Endothelial cell of umbilical vein (primary cell): ENCODE measurements at regions not wholly inside any gene's neighbourhood (a gene's known extent, or its start where the extent isn't known, plus 50 kb on each side); places are given as distances from the start of the nearest gene placed in this dataset.

Experiments
- BruUV-seq: library from RNA; stranded (reverse); fragments of 400-500 nt; replicated peaks from 2 replicates; lab custom pipeline; 2021; lab: Mats Ljungman, UMichigan
- CTCF ChIA-PET: fragments of 300-600, 350-600 bp; sonication (Branson Sonifier 250); formaldehyde crosslinking; loops from one replicate; lab custom pipeline; 2021; ENCODE audit warnings: antibody characterized with exemption, inconsistent platforms; lab: Charles Lee
- POLR2A ChIA-PET: fragments of 300-600, 350-600 bp; sonication (Branson Sonifier 250); formaldehyde crosslinking; loops from one replicate; lab custom pipeline; 2021; ENCODE audit warnings: antibody characterized with exemption, inconsistent platforms; lab: Charles Lee
- DNase-seq: peaks from one replicate; pipeline ENCODE4 v3.0.0-alpha.2; 2011; ENCODE audit warnings: low read depth, low spot score
- FAIRE-seq: peaks from 2 replicates; lab custom pipeline; 2011; peaks lifted over from hg19 to GRCh38; lab: Jason Lieb, UNC
- H2AFZ ChIP-seq: 2 replicates; pipeline ENCODE4 v1.6.0; 2012; ENCODE audit warnings: low read depth, low read length, control low read depth, inconsistent platforms
- H3K27ac ChIP-seq: 2 replicates; pipeline ENCODE4 v1.5.1; 2011; ENCODE audit warnings: low read depth, mild to moderate bottlenecking, control low read depth, low read length, moderate library complexity; ENCODE audit not compliant: insufficient read depth
- H3K27me3 ChIP-seq, 2 experiments: 2 replicates each; pipeline versions ENCODE4 v1.6.0 to v1.6.1; 2011; ENCODE audit warnings: low read length in 2 of 2, mixed read lengths in 1 of 2; ENCODE audit not compliant: control insufficient read depth in 2 of 2, insufficient read depth in 2 of 2
- H3K36me3 ChIP-seq, 2 experiments: 2 replicates in 1 of 2; 3 replicates in 1 of 2; pipeline ENCODE4 v1.5.1; 2011; ENCODE audit warnings: low read length in 2 of 2, mild to moderate bottlenecking in 1 of 2, moderate library complexity in 1 of 2; ENCODE audit not compliant: control insufficient read depth in 2 of 2, insufficient read depth in 2 of 2; ENCODE audit errors: extremely low read depth in 1 of 2
- H3K4me1 ChIP-seq: 3 replicates; pipeline ENCODE4 v1.5.1; 2011; ENCODE audit warnings: mild to moderate bottlenecking, low read length; ENCODE audit not compliant: control insufficient read depth, insufficient read depth; ENCODE audit errors: extremely low read depth
- H3K4me2 ChIP-seq: 2 replicates; pipeline ENCODE4 v1.6.1; 2011; ENCODE audit warnings: low read length, control low read depth, mixed read lengths; ENCODE audit not compliant: insufficient read depth
- H3K4me3 ChIP-seq, 3 experiments: fragments of 200-600 bp in 1 of 3; sonication (generic), shearing (Covaris generic) in 1 of 3; replicated peaks in 1 of 3; 2 replicates each; pipeline ENCODE4 v1.5.1; 2011 to 2016; ENCODE audit warnings: control low read depth in 3 of 3, low read length in 3 of 3, mild to moderate bottlenecking in 2 of 3, inconsistent platforms in 1 of 3, low read depth in 1 of 3, moderate library complexity in 1 of 3; ENCODE audit not compliant: insufficient read depth in 1 of 3
- H3K79me2 ChIP-seq: 2 replicates; pipeline ENCODE4 v1.6.0; 2012; ENCODE audit warnings: low read length, inconsistent platforms; ENCODE audit not compliant: control insufficient read depth, insufficient read depth
- H3K9ac ChIP-seq: replicated peaks from 2 replicates; pipeline ENCODE3; 2011; ENCODE audit warnings: low read length, control low read depth; ENCODE audit not compliant: insufficient read depth; ENCODE audit errors: extremely low read depth
- H3K9me1 ChIP-seq: replicated peaks from 3 replicates; pipeline ENCODE4 v1.6.0; 2011; ENCODE audit warnings: mild to moderate bottlenecking, low read length; ENCODE audit not compliant: control insufficient read depth, insufficient read depth; ENCODE audit errors: extremely low read depth
- H3K9me3 ChIP-seq: replicated peaks from 2 replicates; pipeline ENCODE4 v1.5.1; 2012; ENCODE audit warnings: low read length, inconsistent platforms; ENCODE audit not compliant: control insufficient read depth, insufficient read depth
- H4K20me1 ChIP-seq: replicated peaks from 2 replicates; pipeline ENCODE3; 2011; ENCODE audit warnings: mild to moderate bottlenecking, low read length; ENCODE audit not compliant: control insufficient read depth, insufficient read depth; ENCODE audit errors: extremely low read depth
- EZH2 ChIP-seq: IDR thresholded peaks from 2 replicates; pipeline ENCODE4 v1.6.1; 2012; ENCODE audit warnings: borderline replicate concordance, low read depth, mild to moderate bottlenecking, moderate library complexity, low read length, inconsistent platforms; ENCODE audit not compliant: severe bottlenecking
- FOS ChIP-seq: IDR thresholded peaks from 2 replicates; pipeline ENCODE4 v1.6.1; 2011; ENCODE audit warnings: mild to moderate bottlenecking, low read length, moderate library complexity, borderline replicate concordance; ENCODE audit not compliant: insufficient read depth
- GATA2 ChIP-seq: IDR thresholded peaks from 2 replicates; pipeline ENCODE4 v1.7.0; 2011; ENCODE audit warnings: low read depth, mild to moderate bottlenecking, moderate library complexity, mixed read lengths, low read length; ENCODE audit not compliant: insufficient read length, insufficient read depth
- JUN ChIP-seq: IDR thresholded peaks from 2 replicates; pipeline ENCODE4 v1.6.1; 2011; ENCODE audit warnings: borderline replicate concordance, low read depth; ENCODE audit not compliant: insufficient read length, insufficient read depth
- MYC ChIP-seq: IDR thresholded peaks from one replicate; pipeline ENCODE4 v1.6.1; 2011; ENCODE audit warnings: mild to moderate bottlenecking, low read depth, low read length
- POLR2A ChIP-seq: IDR thresholded peaks from 2 replicates; pipeline ENCODE4 v1.6.1; 2012; ENCODE audit warnings: low read depth, mild to moderate bottlenecking, control low read depth, low read length
- POLR2AphosphoS5 ChIP-seq: IDR thresholded peaks from 2 replicates; pipeline ENCODE4 v1.6.1; 2012; ENCODE audit warnings: low read depth, mild to moderate bottlenecking, control low read depth, low read length, moderate library complexity; ENCODE audit not compliant: insufficient read depth
- dilution Hi-C: fragments of 300-500 bp; cut with MboI; formaldehyde crosslinking; loops from one replicate; pipeline ENCODE4 v1.15.0; 2019; ENCODE audit warnings: low sequenced_read_pairs; ENCODE audit not compliant: extremely low pct_ligation_motif_present
- intact Hi-C: fragments of 100-400 bp; cut with micrococcal nuclease; formaldehyde crosslinking; loops from one replicate; pipeline ENCODE4 v1.10.0; 2022
- TF ChIP-seq, protein P1 (sequence below): IDR thresholded peaks from 2 replicates; pipeline ENCODE4 v1.6.1; 2011; ENCODE audit not compliant: insufficient read depth, insufficient read length
- TF ChIP-seq, protein P2 (sequence below), 2 donors: IDR thresholded peaks; 1 replicate in 1 of 2; 2 replicates in 1 of 2; pipeline ENCODE4 v1.5.1; 2011; ENCODE audit warnings: low read length in 2 of 2, mild to moderate bottlenecking in 2 of 2, moderate library complexity in 2 of 2, control low read depth in 1 of 2, inconsistent platforms in 1 of 2, low read depth in 1 of 2; ENCODE audit not compliant: insufficient read depth in 1 of 2; ENCODE audit errors: extremely low read depth in 1 of 2

DNA sequence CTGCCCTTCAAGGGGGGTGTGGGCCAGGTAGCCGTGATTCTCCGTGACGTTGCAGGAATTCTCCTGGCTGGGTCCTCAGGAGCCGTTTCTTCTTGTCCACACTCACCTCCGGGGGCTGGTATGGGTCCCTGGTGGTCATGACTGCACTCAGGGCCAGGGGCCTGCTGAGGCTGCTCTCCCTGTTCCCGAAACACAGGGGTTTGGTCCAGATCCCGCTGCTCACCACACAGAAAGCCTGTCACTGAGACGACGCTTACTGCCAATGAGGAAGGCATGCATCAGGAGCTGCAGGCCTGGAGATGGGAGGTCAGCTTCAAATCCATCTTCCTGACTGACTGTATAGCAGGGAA lies 160.7 kb downstream of the RTP5 start:
- H2AFZ ChIP-seq: no peak overlapping the region
- DNase-seq (no peak), FAIRE-seq (no peak)
- H3K27ac ChIP-seq: no peak overlapping the region
- H3K79me2 ChIP-seq: no peaks in the 10 kb centered on the region
- ChIA-PET POLR2A (no interaction called here), CTCF (no interaction called here)
- no peaks in the 10 kb centered on the region for H3K9me1 ChIP-seq
- no peaks in the 10 kb centered on the region for H3K36me3 ChIP-seq
- TF ChIP-seq EZH2: no peak
- TF ChIP-seq MYC: no peak
- no peak for TF ChIP-seq POLR2AphosphoS5
- TF ChIP-seq, protein P1, sequence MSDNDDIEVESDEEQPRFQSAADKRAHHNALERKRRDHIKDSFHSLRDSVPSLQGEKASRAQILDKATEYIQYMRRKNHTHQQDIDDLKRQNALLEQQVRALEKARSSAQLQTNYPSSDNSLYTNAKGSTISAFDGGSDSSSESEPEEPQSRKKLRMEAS: no peak
- no peak for TF ChIP-seq JUN
- TF ChIP-seq, protein P2, sequence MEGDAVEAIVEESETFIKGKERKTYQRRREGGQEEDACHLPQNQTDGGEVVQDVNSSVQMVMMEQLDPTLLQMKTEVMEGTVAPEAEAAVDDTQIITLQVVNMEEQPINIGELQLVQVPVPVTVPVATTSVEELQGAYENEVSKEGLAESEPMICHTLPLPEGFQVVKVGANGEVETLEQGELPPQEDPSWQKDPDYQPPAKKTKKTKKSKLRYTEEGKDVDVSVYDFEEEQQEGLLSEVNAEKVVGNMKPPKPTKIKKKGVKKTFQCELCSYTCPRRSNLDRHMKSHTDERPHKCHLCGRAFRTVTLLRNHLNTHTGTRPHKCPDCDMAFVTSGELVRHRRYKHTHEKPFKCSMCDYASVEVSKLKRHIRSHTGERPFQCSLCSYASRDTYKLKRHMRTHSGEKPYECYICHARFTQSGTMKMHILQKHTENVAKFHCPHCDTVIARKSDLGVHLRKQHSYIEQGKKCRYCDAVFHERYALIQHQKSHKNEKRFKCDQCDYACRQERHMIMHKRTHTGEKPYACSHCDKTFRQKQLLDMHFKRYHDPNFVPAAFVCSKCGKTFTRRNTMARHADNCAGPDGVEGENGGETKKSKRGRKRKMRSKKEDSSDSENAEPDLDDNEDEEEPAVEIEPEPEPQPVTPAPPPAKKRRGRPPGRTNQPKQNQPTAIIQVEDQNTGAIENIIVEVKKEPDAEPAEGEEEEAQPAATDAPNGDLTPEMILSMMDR (IDR thresholded peaks at IDR 0.05; ENCODE audit: extremely low read depth in 1 of 2, insufficient read depth in 1 of 2, low read depth in 1 of 2, low read length in 2 of 2): no peak
- TF ChIP-seq POLR2A: no peak
- TF ChIP-seq FOS: no peak
- TF ChIP-seq GATA2: no peak
- H4K20me1 ChIP-seq: no peaks in the 10 kb centered on the region
- H3K9me3 ChIP-seq: no peaks in the 10 kb centered on the region
- H3K9ac ChIP-seq: no peak overlapping the region
- dilution Hi-C loops: no loop called here
- H3K4me2 ChIP-seq: no peak overlapping the region
- intact Hi-C loops: no loop called here
- no peak overlapping the region for H3K4me3 ChIP-seq
- no peaks in the 10 kb centered on the region for H3K4me1 ChIP-seq
- no TSS peak for BruUV-seq
- no peaks in the 10 kb centered on the region for H3K27me3 ChIP-seq
